NOMO-1 (cell line): ENCODE measurements at regions not wholly inside any gene's neighbourhood (a gene's known extent, or its start where the extent isn't known, plus 50 kb on each side); places are given as distances from the start of the nearest gene placed in this dataset.

Experiments used
- DNase-seq, 2 experiments: peaks; one replicate each; lab custom pipeline; 2025; ENCODE audit not compliant: unreplicated experiment in 2 of 2; lab: John Stamatoyannopoulos, UW

- DNase-seq: no peak
Measured at GRCh38 chr1:14470802-14471201, 127.7 kb upstream of the KAZN start.

GRCh38 chr1:14474856-14475255, 123.6 kb upstream of the KAZN start:
- DNase-seq: no peak

- no peak for DNase-seq
Measured at GRCh38 chr1:14476170-14476955, 122.1 kb upstream of the KAZN start.

- DNase-seq: no peak
Measured at GRCh38 chr1:14478120-14478519, 120.4 kb upstream of the KAZN start.

- no peak for DNase-seq
Measured at GRCh38 chr1:14479865-14480264, 118.6 kb upstream of the KAZN start.

GRCh38 chr1:14482784-14483450, 115.6 kb upstream of the KAZN start:
- no peak for DNase-seq

- no peak for DNase-seq
Measured at GRCh38 chr1:14485285-14485684, 113.2 kb upstream of the KAZN start.

GRCh38 chr1:14486401-14487201, 111.9 kb upstream of the KAZN start:
- no peak for DNase-seq

- no peak for DNase-seq
Measured at GRCh38 chr1:14487671-14488070, 110.8 kb upstream of the KAZN start.

GRCh38 chr1:14494911-14495310, 103.6 kb upstream of the KAZN start:
- DNase-seq: no peak

GRCh38 chr1:14495381-14495780, 103.1 kb upstream of the KAZN start:
- no peak for DNase-seq

GRCh38 chr1:14495996-14496395, 102.5 kb upstream of the KAZN start:
- DNase-seq: no peak

- DNase-seq: no peak
Measured at GRCh38 chr1:14498839-14499238, 99.6 kb upstream of the KAZN start.

- DNase-seq: no peak
Measured at GRCh38 chr1:14499312-14500040, 99.0 kb upstream of the KAZN start.

GRCh38 chr1:14500041-14500440, 98.4 kb upstream of the KAZN start:
- no peak for DNase-seq

- no peak for DNase-seq
Measured at GRCh38 chr1:14500912-14501311, 97.6 kb upstream of the KAZN start.

GRCh38 chr1:14504517-14504916, 94.0 kb upstream of the KAZN start:
- no peak for DNase-seq

- no peak for DNase-seq
Measured at GRCh38 chr1:14506471-14507255, 91.8 kb upstream of the KAZN start.

GRCh38 chr1:14507262-14507661, 91.2 kb upstream of the KAZN start:
- no peak for DNase-seq

- no peak for DNase-seq
Measured at GRCh38 chr1:14508613-14509012, 89.9 kb upstream of the KAZN start.
